ENCODE measurements at regions not wholly inside any gene's neighbourhood (a gene's known extent, or its start where the extent isn't known, plus 50 kb on each side); places are given as distances from the start of the nearest gene placed in this dataset.
A peak's percentile ranks its signal among the peaks of the same experiment; 100 is the strongest.

- no peak for DNase-seq
Observed at GRCh38 chr2:198387677-198388076, 583.3 kb downstream of the PLCL1 start.

GRCh38 chr2:198385856-198386255 is 581.5 kb downstream of the PLCL1 start:
- no peak for DNase-seq

DNA sequence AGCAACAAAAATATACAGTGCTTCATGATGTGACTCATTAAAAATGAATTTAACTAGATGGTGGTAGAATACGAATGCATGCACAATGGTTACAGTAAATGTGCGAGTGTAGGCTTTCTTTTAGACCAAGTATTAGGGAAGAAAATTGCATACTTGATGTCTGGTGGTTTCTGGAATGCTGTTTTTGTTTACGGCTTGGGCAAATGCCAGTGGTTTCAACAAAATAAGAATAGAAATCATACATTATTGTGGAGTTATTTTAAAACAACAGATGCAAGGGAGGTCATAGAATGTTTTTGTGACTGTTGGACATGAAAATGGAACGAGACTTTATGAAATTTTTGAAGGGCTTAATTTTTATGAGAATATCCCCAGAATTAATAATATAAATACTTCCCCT is 580.9 kb downstream of the PLCL1 start:
- no peak for DNase-seq

DNA sequence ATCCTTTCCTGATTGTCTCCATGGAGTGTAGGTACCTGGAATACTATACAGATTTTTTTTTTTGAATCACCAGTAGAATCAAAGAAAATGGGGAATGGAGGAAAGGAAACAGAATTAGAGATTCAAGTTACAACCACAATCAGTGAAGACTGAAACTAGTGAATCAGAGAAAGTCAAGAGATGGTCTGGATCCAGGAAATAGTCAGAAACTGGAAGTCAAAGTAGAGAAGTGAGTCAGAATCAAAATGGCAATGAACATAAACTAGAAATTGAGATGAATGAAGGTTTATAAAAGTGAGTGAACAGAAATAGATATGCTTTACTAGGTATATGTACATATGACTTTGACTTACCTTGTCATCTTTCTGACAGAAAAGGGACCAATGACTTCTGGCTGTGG is 579.0 kb downstream of the PLCL1 start:
- DNase-seq, result no peak

GRCh38 chr2:198382811-198383210 is 578.4 kb downstream of the PLCL1 start:
- no peak for DNase-seq

DNA sequence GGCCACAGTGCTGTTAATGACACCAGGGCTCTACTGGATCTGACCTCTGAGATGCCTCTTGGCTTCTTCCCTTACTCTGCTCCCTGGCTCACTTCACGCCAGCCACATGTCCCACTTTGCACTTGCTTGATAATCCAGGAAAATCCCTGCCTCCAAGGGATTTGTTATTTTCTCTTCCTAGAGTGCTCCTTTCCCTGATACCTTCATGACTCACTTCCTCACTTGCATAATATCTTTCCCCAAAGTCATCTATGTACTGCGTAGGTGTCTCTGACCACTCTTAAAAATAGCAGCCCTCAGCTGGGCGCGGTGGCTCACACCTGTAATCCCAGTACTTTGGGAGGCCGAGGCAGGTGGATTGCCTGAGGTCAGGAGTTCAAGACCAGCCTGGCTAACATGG is 572.3 kb downstream of the PLCL1 start:
- DNase-seq, result no peak

GRCh38 chr2:198375083-198375410 is 570.7 kb downstream of the PLCL1 start:
- no peak for DNase-seq

DNA sequence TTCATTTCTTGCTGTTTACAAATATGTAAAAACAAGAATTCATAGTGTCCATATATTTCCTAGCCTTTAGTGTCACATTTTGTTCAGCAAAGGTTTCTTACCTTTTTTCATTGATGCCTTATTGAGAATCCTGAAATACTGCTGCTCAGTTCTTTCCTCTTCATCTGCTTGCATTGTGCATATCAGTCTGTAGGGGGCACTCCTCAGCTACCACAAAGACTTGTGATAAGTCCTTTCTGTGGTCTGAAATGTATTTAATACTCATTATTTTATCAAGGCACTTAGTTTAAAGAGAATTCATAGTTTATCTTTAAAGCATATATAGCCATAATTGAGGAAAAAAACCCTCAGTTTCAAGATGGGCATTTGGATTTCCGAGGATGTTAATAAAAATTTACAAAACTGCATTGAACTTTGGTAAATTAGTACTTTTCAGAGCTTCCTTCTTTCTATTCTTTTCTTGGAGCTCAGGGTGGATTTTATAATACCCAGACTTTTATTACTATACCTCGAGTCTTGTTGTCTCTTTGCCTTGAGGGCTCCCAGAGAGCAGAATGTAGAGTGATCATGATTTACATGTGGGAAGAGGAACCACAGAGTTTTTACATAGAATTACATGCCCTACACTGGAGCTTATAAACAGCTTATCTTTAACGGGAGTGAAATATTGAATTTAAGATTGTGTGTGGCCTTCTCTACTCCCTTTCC is 570.1 kb downstream of the PLCL1 start:
- DNase-seq, result peak; percentile 3

- peak; percentile 1 for DNase-seq
Observed at GRCh38 chr2:198371921-198372543, 567.6 kb downstream of the PLCL1 start.

DNA sequence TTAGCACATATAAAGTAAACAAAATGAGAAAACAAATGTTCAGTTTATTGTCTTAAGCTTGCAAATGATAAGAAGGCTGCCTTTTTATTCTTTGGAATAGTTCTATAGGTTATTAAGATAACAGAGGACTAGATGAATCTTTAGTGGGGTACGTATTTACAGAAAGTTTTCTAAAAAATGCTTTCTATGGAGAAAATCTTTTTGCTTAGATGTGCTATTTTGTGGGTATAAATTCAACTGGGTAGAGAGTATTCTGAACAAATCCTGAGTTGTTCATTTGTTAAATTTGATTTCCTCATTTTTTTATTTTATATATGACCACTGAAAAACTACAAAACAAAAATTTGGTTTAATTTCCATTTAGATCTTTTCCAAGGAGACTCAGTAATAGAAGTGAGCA is 566.9 kb downstream of the PLCL1 start:
- DNase-seq, result no peak

GRCh38 chr2:198368089-198368488 is 563.7 kb downstream of the PLCL1 start:
- DNase-seq, result no peak

GRCh38 chr2:198362740-198363139 is 558.3 kb downstream of the PLCL1 start:
- no peak for DNase-seq

DNA sequence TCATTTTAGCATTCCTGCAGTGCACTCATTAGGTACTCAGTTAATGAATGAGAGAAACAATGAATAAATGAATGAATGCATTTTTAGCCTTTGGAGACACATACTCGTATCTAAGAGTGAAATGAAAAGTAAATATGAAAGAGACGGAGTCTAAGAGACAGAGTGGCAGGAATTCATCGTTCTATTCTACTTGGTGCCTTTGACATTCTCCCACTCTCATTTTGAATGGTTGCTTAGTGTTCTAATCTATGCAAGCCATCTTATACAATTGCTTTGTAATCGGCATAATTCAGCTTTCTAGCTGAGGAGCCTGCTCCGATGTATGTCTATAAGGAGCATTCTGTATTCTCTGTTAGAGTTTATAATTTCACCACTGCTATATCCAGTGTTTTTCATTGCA is 554.9 kb downstream of the PLCL1 start:
- DNase-seq, result no peak

DNA sequence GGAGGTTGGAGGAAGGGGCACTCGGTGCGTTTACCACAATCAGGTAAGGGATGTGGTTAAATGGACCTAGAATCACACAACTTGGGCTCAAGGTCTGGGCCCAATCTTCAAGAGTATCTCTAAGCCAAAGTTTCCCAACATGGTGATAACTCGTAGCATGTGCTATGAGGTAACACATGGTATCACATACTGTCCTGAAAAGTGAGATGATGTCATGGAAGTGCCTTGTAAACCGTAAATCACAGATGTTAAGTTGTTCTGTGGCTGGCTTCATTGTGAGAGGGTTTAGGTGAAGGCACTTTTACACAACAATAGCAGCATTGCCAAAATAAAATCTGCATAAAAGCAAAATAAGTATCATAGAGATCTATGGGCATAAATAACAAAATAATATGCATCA is 551.8 kb downstream of the PLCL1 start:
- no peak for DNase-seq

DNA sequence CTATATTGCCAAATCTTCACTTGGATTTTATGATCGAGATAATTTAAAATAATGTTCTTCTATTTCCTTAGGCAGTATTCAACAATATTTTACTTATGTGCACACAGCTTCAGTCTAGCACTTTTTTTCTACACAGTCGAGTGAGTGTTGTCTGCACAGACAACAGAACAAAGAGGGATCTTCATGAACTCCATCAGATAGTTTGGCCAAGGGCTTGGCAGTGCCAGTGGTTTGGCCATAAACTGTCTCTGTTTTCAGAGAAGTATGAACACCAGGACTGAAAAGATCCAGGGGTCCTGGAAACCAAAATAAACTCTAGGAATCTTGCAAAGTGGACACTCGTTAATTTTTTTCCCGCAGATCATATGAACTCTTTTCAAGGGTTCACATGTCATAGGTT is 547.3 kb downstream of the PLCL1 start:
- no peak for DNase-seq

DNA sequence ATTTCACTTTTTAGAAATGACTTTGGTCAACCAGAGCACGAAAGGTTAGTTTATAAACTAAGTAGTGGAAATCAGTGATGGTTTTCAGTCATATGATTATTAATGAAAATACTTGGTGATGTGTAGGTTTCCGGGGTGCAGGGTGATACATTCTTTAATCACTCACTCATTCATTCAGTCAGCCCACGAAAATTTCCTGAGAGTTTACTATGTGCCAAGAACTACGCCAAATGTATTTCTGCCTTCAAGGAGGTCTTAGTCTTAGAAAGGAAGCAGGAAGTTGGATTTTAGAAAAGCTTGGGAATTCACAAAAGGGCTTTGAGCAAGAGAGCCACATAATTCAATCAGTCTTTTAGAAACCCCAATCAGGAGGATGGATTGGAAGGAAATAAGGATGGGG is 543.6 kb downstream of the PLCL1 start:
- no peak for DNase-seq

DNA sequence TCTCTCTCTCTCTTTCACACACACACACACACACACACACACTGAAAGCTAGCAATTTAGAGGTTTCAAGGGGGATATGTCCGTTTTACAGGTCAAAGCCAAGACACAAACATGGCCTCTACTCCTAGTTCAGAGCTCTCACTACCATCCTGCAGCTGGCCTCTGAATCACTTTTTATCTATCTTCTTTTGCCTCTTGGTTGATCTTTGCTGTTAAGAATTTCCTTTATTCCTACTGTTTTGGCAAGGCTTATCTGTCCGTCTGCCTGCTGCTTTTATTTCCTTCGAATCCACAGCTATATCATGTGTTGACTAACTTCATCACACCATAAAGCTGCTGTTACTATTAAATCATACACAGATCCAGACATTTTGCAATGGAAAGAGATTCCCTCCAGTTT is 543.0 kb downstream of the PLCL1 start:
- DNase-seq, result no peak

DNA sequence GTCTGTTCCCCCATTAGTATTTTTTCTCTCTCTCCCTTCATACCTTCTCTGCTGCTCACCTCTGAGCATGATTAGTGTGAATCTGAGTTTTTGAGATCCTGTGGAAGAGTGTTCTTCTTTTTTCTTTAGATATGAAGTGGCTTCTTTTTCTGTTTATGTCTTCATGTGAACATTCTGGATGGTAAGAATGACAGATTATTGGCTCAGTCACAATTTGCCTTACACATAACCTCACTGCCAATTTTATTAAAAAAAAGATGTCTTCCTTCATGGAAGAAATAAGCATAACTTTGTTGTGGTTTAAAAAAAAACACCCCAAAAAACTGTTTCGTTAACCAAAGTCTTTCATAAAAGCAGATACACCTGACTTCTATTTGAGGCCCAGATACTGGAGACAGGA is 539.1 kb downstream of the PLCL1 start:
- no peak for DNase-seq

DNA sequence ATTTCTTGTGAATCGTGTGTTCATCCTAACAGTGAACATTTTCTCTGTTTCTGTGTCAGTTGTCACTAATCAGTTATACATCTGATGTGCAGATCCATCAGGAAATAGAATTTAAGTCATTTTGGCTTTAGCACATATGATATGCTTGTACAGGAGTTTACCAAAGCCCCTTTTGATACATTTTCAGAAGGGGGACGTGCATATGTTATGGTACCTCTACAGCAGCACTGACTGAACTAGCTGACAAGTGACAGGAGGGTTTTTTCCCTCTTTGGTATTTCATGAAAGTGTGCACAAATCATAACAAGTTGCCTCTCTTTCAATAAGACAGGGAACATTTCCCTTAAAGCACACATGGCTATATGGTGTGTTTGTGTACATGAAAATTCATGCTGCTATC is 536.5 kb downstream of the PLCL1 start:
- DNase-seq, result no peak

DNA sequence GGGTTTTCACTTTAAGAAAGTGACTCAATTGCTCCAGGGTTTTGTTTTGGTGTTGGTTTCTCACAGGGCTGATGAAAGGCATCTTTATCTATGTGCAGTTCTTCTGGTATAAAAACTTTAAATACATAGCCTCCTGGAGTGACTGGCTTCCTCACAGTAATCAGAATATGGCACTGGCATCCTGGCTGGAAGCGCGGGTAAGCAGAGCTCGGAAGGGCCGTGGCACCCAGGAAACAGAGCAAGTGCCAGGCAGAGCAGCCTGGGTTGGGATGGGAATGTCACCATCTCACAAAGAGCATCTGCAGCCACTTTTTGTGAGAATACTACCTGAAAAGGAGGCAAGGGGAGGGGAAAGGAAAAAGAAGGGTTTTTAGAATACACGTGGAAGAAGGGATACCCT is 534.7 kb downstream of the PLCL1 start:
- DNase-seq, result no peak

GRCh38 chr2:198337368-198337767 is 533.0 kb downstream of the PLCL1 start:
- no peak for DNase-seq

DNA sequence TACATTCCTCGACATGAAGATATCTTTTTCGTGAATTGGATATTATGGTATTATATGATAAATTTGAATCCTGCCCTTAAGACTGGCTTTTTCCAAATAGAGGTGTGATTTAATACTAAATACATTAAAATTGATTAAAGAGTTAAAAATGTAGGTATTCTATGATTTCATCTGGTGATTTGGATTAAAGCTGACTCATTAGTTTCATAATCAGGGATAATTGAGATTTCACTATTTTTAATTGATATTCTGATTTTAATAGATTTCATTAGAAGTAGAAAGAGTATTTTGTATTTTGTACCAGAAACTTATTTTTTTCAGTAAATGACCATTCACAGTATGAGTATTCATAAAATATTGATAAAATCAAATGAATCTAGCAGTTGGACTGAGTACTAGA is 524.1 kb downstream of the PLCL1 start:
- DNase-seq, result no peak

DNA sequence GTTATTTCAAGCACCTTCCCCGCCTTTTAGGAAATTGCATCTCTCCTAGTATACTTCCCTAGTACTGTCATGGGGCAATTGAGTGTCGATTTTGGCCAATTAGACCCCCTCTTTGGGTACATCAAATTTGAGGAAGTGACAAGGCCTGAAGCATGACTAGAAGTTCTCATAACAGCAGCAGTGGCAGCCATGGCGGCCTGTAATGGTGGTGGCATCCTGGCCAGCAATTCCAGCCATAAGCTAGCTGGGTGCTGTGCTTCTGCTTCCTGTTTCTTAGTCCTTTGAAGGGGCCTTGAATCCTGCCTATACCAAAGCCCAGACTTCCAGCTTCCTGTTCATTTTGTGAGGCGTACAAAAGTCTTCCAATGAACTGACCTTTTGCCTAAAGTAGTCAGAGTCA is 523.1 kb downstream of the PLCL1 start:
- DNase-seq, result no peak

- DNase-seq, result peak; percentile 33
Observed at GRCh38 chr2:198326431-198326830, 522.0 kb downstream of the PLCL1 start.

DNA sequence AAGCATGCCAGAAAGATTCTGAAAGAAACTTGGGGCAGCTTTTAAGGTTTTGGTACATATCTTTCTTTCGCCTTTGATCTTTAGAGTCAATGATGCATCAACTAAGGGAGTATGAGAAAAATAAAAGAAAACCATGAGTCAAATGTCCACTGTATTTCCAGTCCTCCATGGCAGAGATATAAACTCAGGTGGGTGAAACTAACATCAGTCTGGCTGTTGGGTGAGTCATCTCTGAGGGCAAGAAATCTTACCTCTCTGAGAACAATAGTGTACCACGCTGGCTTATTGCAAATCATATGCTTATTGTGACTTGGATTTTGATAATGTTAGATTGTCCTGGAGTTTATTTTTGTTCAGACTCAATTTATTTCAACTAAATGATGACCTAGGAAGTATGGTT is 521.0 kb downstream of the PLCL1 start:
- DNase-seq, result no peak

All from CD4-positive, alpha-beta T cell treated with Interleukin-12 subunit alpha and Interleukin-12 subunit beta, for 1 hour (primary cell).